B cell (primary cell): ENCODE measurements at regions not wholly inside any gene's neighbourhood (a gene's known extent, or its start where the extent isn't known, plus 50 kb on each side); places are given as distances from the start of the nearest gene placed in this dataset.

Experiments
- ATAC-seq: fragments of 200-7000 bp; cut with Tn5 transposase; one replicate; pipeline ENCODE4 v1.10.0; 2021; ENCODE audit warnings: low read depth, mild to moderate bottlenecking, moderate number of reproducible peaks, moderate library complexity
- CTCF ChIA-PET: fragments of 350-600 bp; sonication (Branson Sonifier 250); formaldehyde crosslinking; loops from one replicate; lab custom pipeline; 2021; ENCODE audit warnings: antibody characterized with exemption, inconsistent platforms; lab: Charles Lee
- POLR2A ChIA-PET: fragments of 350-600 bp; sonication (Branson Sonifier 250); formaldehyde crosslinking; loops from one replicate; lab custom pipeline; 2021; ENCODE audit warnings: antibody characterized with exemption; lab: Charles Lee
- DNase-seq: peaks from one replicate; pipeline ENCODE4 v3.0.0; 2013
- H2AFZ ChIP-seq: 2 replicates; pipeline ENCODE4 v1.6.1; 2012; ENCODE audit warnings: mild to moderate bottlenecking, low read depth, low read length; ENCODE audit not compliant: insufficient read depth, poor library complexity, severe bottlenecking
- H3K27ac ChIP-seq, 2 donors: 1 replicate in 1 of 2; 2 replicates in 1 of 2; pipeline ENCODE4 v1.5.1; 2012 to 2013; ENCODE audit warnings: low read length in 2 of 2, mild to moderate bottlenecking in 2 of 2, moderate library complexity in 1 of 2
- H3K27me3 ChIP-seq, 4 experiments: fragments of 200-600 bp in 1 of 4; sonication (generic) in 1 of 4; replicated peaks in 1 of 4; 1 replicate in 2 of 4; 2 replicates in 2 of 4; pipeline versions ENCODE4 v1.6.1 to v1.7.0; 2013 to 2016; ENCODE audit warnings: low read length in 3 of 4, mild to moderate bottlenecking in 2 of 4, mixed read lengths in 1 of 4, moderate library complexity in 1 of 4; ENCODE audit not compliant: insufficient read depth in 4 of 4, control insufficient read depth in 3 of 4; ENCODE audit errors: control extremely low read depth in 1 of 4
- H3K36me3 ChIP-seq, 2 experiments: replicated peaks in 1 of 2; 1 replicate in 1 of 2; 2 replicates in 1 of 2; pipeline versions ENCODE4 v1.6.1 to v1.7.1; 2013; ENCODE audit warnings: low read length in 1 of 2; ENCODE audit not compliant: insufficient read depth in 2 of 2, control insufficient read depth in 1 of 2; ENCODE audit errors: control extremely low read depth in 1 of 2, extremely low read depth in 1 of 2
- H3K4me1 ChIP-seq, 2 donors: fragments of 200-600 bp in 1 of 2; sonication (generic) in 1 of 2; 1 replicate in 1 of 2; 2 replicates in 1 of 2; pipeline versions ENCODE4 v1.5.1 to v1.6.1; 2013 to 2017; ENCODE audit warnings: low read length in 2 of 2; ENCODE audit not compliant: control insufficient read depth in 2 of 2, insufficient read depth in 2 of 2
- H3K4me2 ChIP-seq: replicated peaks from 2 replicates; pipeline ENCODE3; 2012; ENCODE audit warnings: mild to moderate bottlenecking, low read depth, low read length; ENCODE audit not compliant: poor library complexity, severe bottlenecking
- H3K4me3 ChIP-seq, 5 experiments: fragments of 200-600 bp in 1 of 5; sonication (generic) in 1 of 5; 1 replicate in 3 of 5; 2 replicates in 2 of 5; pipeline versions ENCODE4 v1.5.1 to v1.7.0; 2011 to 2016; ENCODE audit warnings: low read length in 4 of 5, mild to moderate bottlenecking in 4 of 5, low read depth in 2 of 5, control low read depth in 1 of 5, moderate library complexity in 1 of 5; ENCODE audit not compliant: insufficient read depth in 1 of 5; ENCODE audit errors: control extremely low read depth in 1 of 5, extremely low read depth in 1 of 5
- H3K79me2 ChIP-seq: fragments of 200-600 bp; sonication (generic); one replicate; pipeline ENCODE4 v1.6.0; 2016; ENCODE audit warnings: low read length; ENCODE audit not compliant: control insufficient read depth, insufficient read depth
- H3K9ac ChIP-seq: fragments of 200-600 bp; sonication (generic); 2 replicates; pipeline ENCODE4 v1.6.1; 2017; ENCODE audit warnings: mild to moderate bottlenecking, low read length, moderate library complexity
- H3K9me3 ChIP-seq, 3 donors: one replicate each; pipeline versions ENCODE4 v1.6.1 to v1.7.1; 2013; ENCODE audit warnings: low read length in 2 of 3; ENCODE audit not compliant: control insufficient read depth in 2 of 3, insufficient read depth in 1 of 3; ENCODE audit errors: control extremely low read depth in 1 of 3
- H4K20me1 ChIP-seq: 2 replicates; pipeline ENCODE4 v1.6.0; 2012; ENCODE audit warnings: mild to moderate bottlenecking, low read length; ENCODE audit not compliant: insufficient read depth, control insufficient read depth, poor library complexity, severe bottlenecking
- H3K27ac Mint-ChIP-seq: one replicate; pipeline ENCODE4 v1.8.0; 2021; ENCODE audit warnings: mixed read lengths
- H3K27me3 Mint-ChIP-seq: one replicate; pipeline ENCODE4 v1.8.0; 2021; ENCODE audit warnings: mixed read lengths
- H3K4me1 Mint-ChIP-seq: one replicate; pipeline ENCODE4 v1.8.0; 2021; ENCODE audit warnings: mixed read lengths
- H3K4me3 Mint-ChIP-seq: one replicate; pipeline ENCODE4 v1.8.0; 2021; ENCODE audit warnings: mixed read lengths
- H3K9me3 Mint-ChIP-seq: one replicate; pipeline ENCODE4 v1.8.0; 2022; ENCODE audit warnings: mixed read lengths; ENCODE audit not compliant: insufficient read depth
- EZH2 ChIP-seq: IDR thresholded peaks from 2 replicates; pipeline ENCODE4 v1.6.1; 2012; ENCODE audit warnings: borderline replicate concordance, low read depth, mild to moderate bottlenecking, moderate library complexity, low read length; ENCODE audit not compliant: insufficient read depth, poor library complexity, severe bottlenecking
- WGBS: methylation state at CpG from one replicate; pipeline ENCODE4 v1.1.5; 2013; ENCODE audit warnings: missing lambda C conversion rate; ENCODE audit not compliant: insufficient coverage; 5-methylcytosine and 5-hydroxymethylcytosine counted together
- intact Hi-C: fragments of 100-400 bp; cut with micrococcal nuclease; formaldehyde crosslinking; loops from one replicate; pipeline ENCODE4 v1.10.0; 2022
- TF ChIP-seq, protein P1 (sequence below): fragments of 200-600 bp; IDR thresholded peaks from one replicate; pipeline ENCODE4 v1.8.0; 2022; ENCODE audit warnings: antibody characterized with exemption, mild to moderate bottlenecking

DNA sequence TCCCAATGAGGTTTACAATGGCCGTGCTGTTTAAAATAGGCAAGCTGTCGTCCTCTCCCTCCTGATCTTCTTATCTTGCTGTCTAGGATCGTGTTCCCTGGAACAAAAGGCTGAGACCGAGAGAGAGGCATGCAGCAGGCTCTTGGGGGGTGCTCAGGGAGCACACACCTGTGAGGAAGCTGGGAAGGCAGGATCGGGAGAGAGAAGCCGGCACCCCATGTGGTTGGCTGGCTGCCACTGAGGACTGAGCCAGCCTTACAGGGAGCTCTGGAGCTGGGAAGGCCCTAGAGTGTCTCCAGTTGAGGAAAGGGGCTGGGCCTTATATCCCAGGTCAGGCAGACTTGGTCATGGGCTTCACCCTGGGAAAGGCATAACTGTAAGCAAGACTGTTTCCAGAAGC, 184.2 kb downstream of the LY86 start:
- TF ChIP-seq, protein P1, sequence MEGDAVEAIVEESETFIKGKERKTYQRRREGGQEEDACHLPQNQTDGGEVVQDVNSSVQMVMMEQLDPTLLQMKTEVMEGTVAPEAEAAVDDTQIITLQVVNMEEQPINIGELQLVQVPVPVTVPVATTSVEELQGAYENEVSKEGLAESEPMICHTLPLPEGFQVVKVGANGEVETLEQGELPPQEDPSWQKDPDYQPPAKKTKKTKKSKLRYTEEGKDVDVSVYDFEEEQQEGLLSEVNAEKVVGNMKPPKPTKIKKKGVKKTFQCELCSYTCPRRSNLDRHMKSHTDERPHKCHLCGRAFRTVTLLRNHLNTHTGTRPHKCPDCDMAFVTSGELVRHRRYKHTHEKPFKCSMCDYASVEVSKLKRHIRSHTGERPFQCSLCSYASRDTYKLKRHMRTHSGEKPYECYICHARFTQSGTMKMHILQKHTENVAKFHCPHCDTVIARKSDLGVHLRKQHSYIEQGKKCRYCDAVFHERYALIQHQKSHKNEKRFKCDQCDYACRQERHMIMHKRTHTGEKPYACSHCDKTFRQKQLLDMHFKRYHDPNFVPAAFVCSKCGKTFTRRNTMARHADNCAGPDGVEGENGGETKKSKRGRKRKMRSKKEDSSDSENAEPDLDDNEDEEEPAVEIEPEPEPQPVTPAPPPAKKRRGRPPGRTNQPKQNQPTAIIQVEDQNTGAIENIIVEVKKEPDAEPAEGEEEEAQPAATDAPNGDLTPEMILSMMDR = no peak
- no peak for TF ChIP-seq EZH2
- Histone ChIP-seq H3K27me3 (peaks cover 0 to 7% (median 1%) of the 10 kb centered on the region in 4 experiments), H3K79me2 (no peaks in the 10 kb centered on the region), H3K9me3 (no peaks in the 10 kb centered on the region), H3K27ac (no peak overlapping the region), H3K4me2 (no peak overlapping the region), H3K36me3 (no peaks in the 10 kb centered on the region), H3K4me1 (no peaks in the 10 kb centered on the region), H2AFZ (no peak overlapping the region), H3K9ac (no peak overlapping the region), H3K4me3 (no peak overlapping the region), H4K20me1 (no peaks in the 10 kb centered on the region)
- H3K27me3 Mint-ChIP-seq = peaks cover 18% of the 10 kb centered on the region
- ChIA-PET CTCF (no interaction called here), POLR2A (interaction anchor here (0.7 kb wide), 1 partner anchor 15 kb away, joined by 5 read pairs; no protein-coding TSS in a partner anchor)
- no peaks in the 10 kb centered on the region for H3K9me3 Mint-ChIP-seq
- 88% methylated on average over 6 of the region's 6 CpGs for WGBS
- H3K27ac Mint-ChIP-seq = no peak overlapping the region
- no peak for ATAC-seq
- no peak overlapping the region for H3K4me3 Mint-ChIP-seq
- no peaks in the 10 kb centered on the region for H3K4me1 Mint-ChIP-seq
- DNase-seq = no peak
- intact Hi-C loops = no loop called here

DNA sequence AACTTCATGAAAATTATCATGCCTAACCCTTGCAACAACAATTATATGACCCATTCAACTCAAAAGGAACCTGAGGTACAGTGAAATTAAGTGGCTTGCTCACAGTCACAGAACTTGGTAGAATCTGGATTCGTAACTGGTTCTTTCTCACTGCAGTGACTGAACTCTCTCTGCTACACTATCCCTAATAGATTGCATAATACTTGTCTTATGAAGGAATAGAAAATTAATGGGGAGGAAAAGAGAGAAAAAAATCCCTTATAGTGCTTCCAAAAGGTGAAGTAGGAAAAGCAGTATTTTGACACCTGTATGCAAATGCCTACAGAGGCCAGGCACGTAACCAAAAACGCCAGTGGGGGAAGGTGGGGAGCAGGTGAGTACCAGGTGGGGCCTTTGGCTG, 186.6 kb downstream of the LY86 start:
- H3K4me1 ChIP-seq = no peaks in the 10 kb centered on the region
- H3K4me2 ChIP-seq = no peak overlapping the region
- H3K27me3 ChIP-seq = peaks cover 0 to 10% (median 3%) of the 10 kb centered on the region in 4 experiments
- no peaks in the 10 kb centered on the region for H3K36me3 ChIP-seq
- CTCF ChIA-PET = no interaction called here
- intact Hi-C loops = no loop called here
- Mint-ChIP-seq H3K27ac (no peak overlapping the region), H3K4me1 (no peaks in the 10 kb centered on the region), H3K9me3 (no peaks in the 10 kb centered on the region), H3K27me3 (peaks cover 36% of the 10 kb centered on the region), H3K4me3 (no peak overlapping the region)
- H3K4me3 ChIP-seq = no peak overlapping the region
- TF ChIP-seq, protein P1 = no peak
- TF ChIP-seq EZH2 = no peak
- no peaks in the 10 kb centered on the region for H3K79me2 ChIP-seq
- no peaks in the 10 kb centered on the region for H4K20me1 ChIP-seq
- POLR2A ChIA-PET = no interaction called here
- 72% methylated on average over 2 of the region's 3 CpGs for WGBS
- ATAC-seq = no peak
- no peak overlapping the region for H2AFZ ChIP-seq
- H3K9ac ChIP-seq = no peak overlapping the region
- no peak for DNase-seq
- H3K9me3 ChIP-seq = no peaks in the 10 kb centered on the region
- H3K27ac ChIP-seq = no peak overlapping the region
